MCF 10A (cell line): ENCODE measurements at regions not wholly inside any gene's neighbourhood (a gene's known extent, or its start where the extent isn't known, plus 50 kb on each side); places are given as distances from the start of the nearest gene placed in this dataset.
A peak's percentile ranks its signal among the peaks of the same experiment; 100 is the strongest.
"Not testable (repeated sequence)": the region's sequence is repeated elsewhere in the genome, so short reads cannot be mapped to it uniquely, and the experiment has no call there.

Experiments used
- BruUV-seq: library from RNA; stranded (reverse); fragments of 400-500 nt; replicated peaks from 2 replicates; lab custom pipeline; 2021; lab: Mats Ljungman, UMichigan
- CTCF ChIA-PET: fragments of 300-600 bp; sonication (Branson Sonifier 250); formaldehyde crosslinking; extraction: SDS; loops from one replicate; lab custom pipeline; 2021; ENCODE audit warnings: antibody characterized with exemption, inconsistent platforms; lab: Yijun Ruan, JAX
- POLR2A ChIA-PET: fragments of 300-600, 350-650 bp; sonication (Branson Sonifier 250); formaldehyde crosslinking; extraction: SDS; loops from one replicate; lab custom pipeline; 2020; ENCODE audit warnings: antibody characterized with exemption, inconsistent platforms; lab: Yijun Ruan, JAX
- DNase-seq: peaks from one replicate; pipeline ENCODE4 v3.0.0-alpha.2; 2018; ENCODE audit not compliant: unreplicated experiment
- H3K27ac Mint-ChIP-seq: one replicate; pipeline ENCODE4 v1.8.0; 2022; ENCODE audit warnings: mild to moderate bottlenecking, low read depth, mixed read lengths; ENCODE audit not compliant: unreplicated experiment
- H3K27me3 Mint-ChIP-seq: one replicate; pipeline ENCODE4 v1.8.0; 2022; ENCODE audit warnings: mixed read lengths; ENCODE audit not compliant: insufficient read depth, unreplicated experiment
- H3K36me3 Mint-ChIP-seq: one replicate; pipeline ENCODE4 v1.8.0; 2022; ENCODE audit warnings: mild to moderate bottlenecking, moderate library complexity, mixed read lengths; ENCODE audit not compliant: insufficient read depth, unreplicated experiment
- H3K4me1 Mint-ChIP-seq: one replicate; pipeline ENCODE4 v1.8.0; 2022; ENCODE audit warnings: mixed read lengths; ENCODE audit not compliant: insufficient read depth, unreplicated experiment
- H3K4me3 Mint-ChIP-seq: one replicate; pipeline ENCODE4 v1.8.0; 2022; ENCODE audit warnings: mild to moderate bottlenecking, moderate library complexity, mixed read lengths; ENCODE audit not compliant: unreplicated experiment
- H3K9me3 Mint-ChIP-seq: one replicate; pipeline ENCODE4 v1.8.0; 2022; ENCODE audit warnings: mixed read lengths; ENCODE audit not compliant: unreplicated experiment
- intact Hi-C: fragments of 100-400 bp; cut with micrococcal nuclease; formaldehyde crosslinking; loops from 2 replicates; pipeline ENCODE4 v1.14.1; 2022
- TF ChIP-seq, protein P1 (sequence below): fragments of 200-600 bp; IDR thresholded peaks from one replicate; pipeline ENCODE4 v1.8.0; 2022; ENCODE audit warnings: antibody characterized with exemption, mild to moderate bottlenecking; ENCODE audit not compliant: unreplicated experiment

DNA sequence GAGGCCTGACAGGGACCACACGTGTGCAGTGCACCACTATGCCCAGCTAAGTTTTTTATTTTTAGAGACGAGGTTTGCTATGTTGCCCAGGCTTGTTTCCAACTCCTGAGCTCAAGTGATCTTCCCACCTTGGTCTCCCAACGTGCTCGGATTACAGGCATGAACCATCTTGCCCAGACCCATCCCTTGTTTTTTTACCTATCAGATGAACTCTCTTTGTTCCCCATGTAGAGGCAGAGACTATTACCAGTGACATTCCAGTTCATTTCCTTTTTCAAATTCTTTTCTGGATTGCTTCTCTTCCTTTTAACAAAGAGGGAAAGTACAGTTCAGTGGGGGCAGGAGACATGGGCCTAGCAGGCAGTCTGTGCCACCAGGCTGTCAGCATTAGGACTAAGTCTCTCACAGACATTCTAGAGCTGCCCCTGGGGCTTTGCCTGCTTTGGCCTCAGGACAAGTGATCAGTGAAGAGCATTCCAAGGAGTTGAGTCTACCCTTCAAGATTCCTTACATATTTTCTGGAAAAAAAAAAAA, 103.5 kb upstream of the SLC7A14 start:
- H3K27me3 Mint-ChIP-seq, result no peaks in the 10 kb centered on the region
- H3K4me1 Mint-ChIP-seq, result peaks cover 33% of the 10 kb centered on the region
- H3K36me3 Mint-ChIP-seq, result no peaks in the 10 kb centered on the region
- H3K27ac Mint-ChIP-seq, result peak overlapping the region; percentile 89
- BruUV-seq, result no TSS peak
- ChIA-PET CTCF (interaction anchor here (0.5 to 1.2 kb wide), 4 partner anchors 9 to 497 kb away, joined by 3 to 4 read pairs (median 4); no protein-coding TSS in a partner anchor), POLR2A (interaction anchor here (0.6 to 2.2 kb wide), 13 partner anchors 13 to 276 kb away, joined by 3 to 21 read pairs (median 3); no protein-coding TSS in a partner anchor)
- peak; percentile 87 for DNase-seq
- no peak overlapping the region for H3K4me3 Mint-ChIP-seq
- intact Hi-C loops, result no loop called here
- TF ChIP-seq, protein P1, sequence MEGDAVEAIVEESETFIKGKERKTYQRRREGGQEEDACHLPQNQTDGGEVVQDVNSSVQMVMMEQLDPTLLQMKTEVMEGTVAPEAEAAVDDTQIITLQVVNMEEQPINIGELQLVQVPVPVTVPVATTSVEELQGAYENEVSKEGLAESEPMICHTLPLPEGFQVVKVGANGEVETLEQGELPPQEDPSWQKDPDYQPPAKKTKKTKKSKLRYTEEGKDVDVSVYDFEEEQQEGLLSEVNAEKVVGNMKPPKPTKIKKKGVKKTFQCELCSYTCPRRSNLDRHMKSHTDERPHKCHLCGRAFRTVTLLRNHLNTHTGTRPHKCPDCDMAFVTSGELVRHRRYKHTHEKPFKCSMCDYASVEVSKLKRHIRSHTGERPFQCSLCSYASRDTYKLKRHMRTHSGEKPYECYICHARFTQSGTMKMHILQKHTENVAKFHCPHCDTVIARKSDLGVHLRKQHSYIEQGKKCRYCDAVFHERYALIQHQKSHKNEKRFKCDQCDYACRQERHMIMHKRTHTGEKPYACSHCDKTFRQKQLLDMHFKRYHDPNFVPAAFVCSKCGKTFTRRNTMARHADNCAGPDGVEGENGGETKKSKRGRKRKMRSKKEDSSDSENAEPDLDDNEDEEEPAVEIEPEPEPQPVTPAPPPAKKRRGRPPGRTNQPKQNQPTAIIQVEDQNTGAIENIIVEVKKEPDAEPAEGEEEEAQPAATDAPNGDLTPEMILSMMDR, result no peak
- no peaks in the 10 kb centered on the region for H3K9me3 Mint-ChIP-seq

DNA sequence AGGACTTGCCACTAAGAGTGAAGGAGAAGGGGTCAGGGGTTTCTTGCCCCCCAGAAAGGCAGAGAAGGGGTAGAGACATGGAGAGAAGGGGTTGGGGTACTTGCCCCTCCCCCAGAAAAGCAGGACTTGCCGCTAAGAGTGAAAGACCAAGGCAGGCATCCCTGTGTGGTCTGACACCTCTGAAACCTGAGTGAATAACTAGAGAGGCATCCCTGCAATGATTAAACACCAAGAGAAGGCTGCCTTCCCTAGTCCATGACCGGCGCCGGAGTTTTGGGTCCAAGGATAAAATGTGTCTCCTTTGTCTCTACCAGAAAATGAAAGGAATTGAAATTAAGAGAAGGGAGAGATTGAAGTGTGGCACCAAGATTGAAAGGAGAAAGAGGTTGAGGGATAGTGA, 102.3 kb upstream of the SLC7A14 start:
- H3K9me3 Mint-ChIP-seq, H3K27me3 Mint-ChIP-seq, CTCF ChIA-PET, DNase-seq, intact Hi-C loops, H3K36me3 Mint-ChIP-seq, H3K4me3 Mint-ChIP-seq, BruUV-seq: not testable (repeated sequence)
- Mint-ChIP-seq H3K27ac (peak overlapping the region; percentile 89), H3K4me1 (peaks cover 33% of the 10 kb centered on the region)
- POLR2A ChIA-PET, result interaction anchor here (2.2 kb wide), 1 partner anchor 122 kb away, joined by 21 read pairs; no protein-coding TSS in a partner anchor

- intact Hi-C loops, result no loop called here
- POLR2A ChIA-PET, result no interaction called here
- Mint-ChIP-seq H3K27ac (no peak overlapping the region), H3K4me3 (no peak overlapping the region), H3K9me3 (no peaks in the 10 kb centered on the region), H3K36me3 (no peaks in the 10 kb centered on the region), H3K27me3 (no peaks in the 10 kb centered on the region), H3K4me1 (peaks cover 8% of the 10 kb centered on the region)
- no TSS peak for BruUV-seq
- TF ChIP-seq, protein P1, result no peak
- DNase-seq, result no peak
- CTCF ChIA-PET, result interaction anchor here (0.9 kb wide), 1 partner anchor 9 kb away, joined by 4 read pairs; no protein-coding TSS in a partner anchor
Measured at GRCh38 chr3:170680593-170680992, 94.7 kb upstream of the SLC7A14 start.

GRCh38 chr3:170679190-170679589, 93.3 kb upstream of the SLC7A14 start:
- no peak for DNase-seq
- BruUV-seq, result no TSS peak
- Mint-ChIP-seq H3K36me3 (no peaks in the 10 kb centered on the region), H3K9me3 (no peaks in the 10 kb centered on the region), H3K4me3 (no peak overlapping the region), H3K27ac (no peak overlapping the region), H3K4me1 (peaks cover 8% of the 10 kb centered on the region), H3K27me3 (no peaks in the 10 kb centered on the region)
- TF ChIP-seq, protein P1, result no peak
- ChIA-PET POLR2A (no interaction called here), CTCF (no interaction called here)
- intact Hi-C loops, result no loop called here
